ENCODE measurements at regions not wholly inside any gene's neighbourhood (a gene's known extent, or its start where the extent isn't known, plus 50 kb on each side); places are given as distances from the start of the nearest gene placed in this dataset.

DNA sequence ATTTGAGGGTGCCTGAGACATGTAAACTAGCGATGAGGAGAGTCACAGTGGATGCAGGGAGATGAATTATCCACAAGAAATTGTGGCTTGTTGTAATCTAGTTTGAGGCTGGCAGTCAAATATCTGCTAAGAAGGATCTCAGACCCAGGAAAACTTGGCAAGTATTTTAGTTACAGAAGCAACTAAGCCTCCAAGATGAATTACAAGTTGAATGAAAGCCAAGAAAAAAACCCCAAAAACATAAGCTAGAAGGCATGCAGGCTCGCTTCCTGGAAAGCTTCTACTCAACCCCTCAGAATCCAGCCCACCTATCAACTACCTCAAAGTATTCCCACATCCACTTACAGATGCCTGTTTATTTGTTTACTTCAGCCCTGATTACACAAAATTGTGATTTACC lies 696.9 kb downstream of the MAT2B start:
- no peak for DNase-seq
- H3K27ac ChIP-seq = no peak overlapping the region
- ATAC-seq = no peak
- H3K4me3 ChIP-seq = no peak overlapping the region
- FAIRE-seq = no peak
- TF ChIP-seq, protein P1, sequence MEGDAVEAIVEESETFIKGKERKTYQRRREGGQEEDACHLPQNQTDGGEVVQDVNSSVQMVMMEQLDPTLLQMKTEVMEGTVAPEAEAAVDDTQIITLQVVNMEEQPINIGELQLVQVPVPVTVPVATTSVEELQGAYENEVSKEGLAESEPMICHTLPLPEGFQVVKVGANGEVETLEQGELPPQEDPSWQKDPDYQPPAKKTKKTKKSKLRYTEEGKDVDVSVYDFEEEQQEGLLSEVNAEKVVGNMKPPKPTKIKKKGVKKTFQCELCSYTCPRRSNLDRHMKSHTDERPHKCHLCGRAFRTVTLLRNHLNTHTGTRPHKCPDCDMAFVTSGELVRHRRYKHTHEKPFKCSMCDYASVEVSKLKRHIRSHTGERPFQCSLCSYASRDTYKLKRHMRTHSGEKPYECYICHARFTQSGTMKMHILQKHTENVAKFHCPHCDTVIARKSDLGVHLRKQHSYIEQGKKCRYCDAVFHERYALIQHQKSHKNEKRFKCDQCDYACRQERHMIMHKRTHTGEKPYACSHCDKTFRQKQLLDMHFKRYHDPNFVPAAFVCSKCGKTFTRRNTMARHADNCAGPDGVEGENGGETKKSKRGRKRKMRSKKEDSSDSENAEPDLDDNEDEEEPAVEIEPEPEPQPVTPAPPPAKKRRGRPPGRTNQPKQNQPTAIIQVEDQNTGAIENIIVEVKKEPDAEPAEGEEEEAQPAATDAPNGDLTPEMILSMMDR (IDR thresholded peaks at IDR 0.05) = no peak
- WGBS, 2 donors = 67 to 85% methylated on average over 2 of the region's 2 CpGs
- H3K36me3 ChIP-seq = no peaks in the 10 kb centered on the region
- intact Hi-C loops (cut with DNase I) = no loop called here
- H3K4me1 ChIP-seq = no peaks in the 10 kb centered on the region
- H3K27me3 ChIP-seq = no peaks in the 10 kb centered on the region
- H3K9me3 ChIP-seq = no peaks in the 10 kb centered on the region

DNA sequence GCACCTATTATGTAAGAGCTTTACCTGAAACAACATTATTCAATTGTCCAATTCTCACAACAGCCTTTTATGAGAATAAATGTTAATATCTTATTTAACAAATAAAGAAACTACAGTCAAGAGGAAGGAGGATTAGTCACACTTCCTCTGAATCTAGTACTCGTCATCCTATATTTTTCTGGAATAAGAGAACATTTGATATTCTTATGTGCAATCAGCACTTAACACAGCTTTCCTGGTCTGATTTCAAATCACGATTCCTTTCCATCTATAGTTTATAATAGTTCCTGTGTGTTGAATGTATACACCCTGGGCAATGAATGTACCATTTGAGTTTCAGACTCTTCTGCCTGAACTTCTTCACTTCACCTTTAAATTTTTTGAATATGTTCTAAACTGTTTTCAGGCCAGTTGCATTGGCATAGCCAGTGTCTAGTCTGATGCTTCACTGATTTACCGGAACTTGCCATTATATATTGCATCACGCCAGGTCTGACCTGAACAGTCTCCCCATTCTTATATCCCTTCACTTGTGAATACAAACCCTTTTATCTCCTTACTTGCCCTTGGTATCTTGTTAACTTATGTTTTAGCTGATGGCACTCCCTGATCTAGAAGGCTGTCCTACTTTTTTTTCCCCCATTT lies 698.3 kb downstream of the MAT2B start:
- H3K27me3 ChIP-seq = no peaks in the 10 kb centered on the region
- H3K27ac ChIP-seq = no peak overlapping the region
- DNase-seq (no peak), FAIRE-seq (no peak), ATAC-seq (no peak)
- no peak overlapping the region for H3K4me3 ChIP-seq
- no peaks in the 10 kb centered on the region for H3K4me1 ChIP-seq
- intact Hi-C loops (cut with DNase I) = no loop called here
- WGBS, 2 donors = 69 to 83% methylated on average over 4 of the region's 4 CpGs
- no peaks in the 10 kb centered on the region for H3K36me3 ChIP-seq
- TF ChIP-seq, protein P1 (IDR thresholded peaks at IDR 0.05) = no peak
- no peaks in the 10 kb centered on the region for H3K9me3 ChIP-seq

DNA sequence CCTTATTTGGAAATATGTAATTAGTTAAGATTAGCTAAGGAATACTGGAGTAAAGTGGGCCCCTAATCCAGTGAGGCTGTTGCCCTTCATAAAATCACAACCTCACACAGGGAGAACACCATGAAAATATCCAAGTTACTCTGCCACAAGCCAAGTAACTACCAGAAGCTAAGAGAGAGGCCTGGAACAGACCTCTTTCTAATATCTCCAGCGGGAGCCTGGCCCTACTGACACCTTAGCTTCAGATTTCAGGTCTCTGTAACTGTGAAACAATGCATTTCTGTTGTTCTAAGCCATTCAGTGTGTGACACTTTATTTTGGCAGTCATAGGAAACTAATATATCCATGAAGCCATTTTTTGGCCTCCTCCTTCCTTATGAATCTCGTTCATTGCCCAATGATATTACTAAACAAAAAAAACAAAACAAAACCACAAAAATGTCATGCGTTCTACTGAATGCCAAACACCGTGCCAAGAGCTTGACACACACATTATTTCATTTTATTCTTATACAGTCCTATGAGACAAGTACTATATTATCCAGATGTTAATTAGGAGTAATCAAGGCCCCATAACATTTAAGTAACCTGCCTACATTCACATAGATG lies 699.0 kb downstream of the MAT2B start:
- TF ChIP-seq, protein P1 (IDR thresholded peaks at IDR 0.05) = no peak
- 74 to 86% methylated on average over 4 of the region's 4 CpGs for WGBS, 2 donors
- no peaks in the 10 kb centered on the region for H3K4me1 ChIP-seq
- H3K27ac ChIP-seq = no peak overlapping the region
- ATAC-seq = no peak
- H3K4me3 ChIP-seq = no peak overlapping the region
- DNase-seq = no peak
- H3K27me3 ChIP-seq = no peaks in the 10 kb centered on the region
- H3K9me3 ChIP-seq = no peaks in the 10 kb centered on the region
- intact Hi-C loops (cut with DNase I) = no loop called here
- FAIRE-seq = no peak
- no peaks in the 10 kb centered on the region for H3K36me3 ChIP-seq

GRCh38 chr5:164206196-164206595 lies 700.8 kb downstream of the MAT2B start:
- Histone ChIP-seq H3K27me3 (no peaks in the 10 kb centered on the region), H3K4me1 (no peaks in the 10 kb centered on the region), H3K36me3 (no peaks in the 10 kb centered on the region), H3K27ac (no peak overlapping the region), H3K9me3 (no peaks in the 10 kb centered on the region), H3K4me3 (no peak overlapping the region)
- TF ChIP-seq, protein P1 (IDR thresholded peaks at IDR 0.05) = no peak
- DNase-seq (no peak), FAIRE-seq (no peak), ATAC-seq (no peak)
- WGBS, 2 donors = 84 to 90% methylated on average over 2 of the region's 2 CpGs
- intact Hi-C loops (cut with DNase I) = no loop called here

GRCh38 chr5:164207646-164208045 lies 702.2 kb downstream of the MAT2B start:
- no peak for DNase-seq

More at GRCh38 chr5:164207646-164208045, 702.2 kb downstream of the MAT2B start:
- Histone ChIP-seq H3K27me3 (no peaks in the 10 kb centered on the region), H3K36me3 (no peaks in the 10 kb centered on the region), H3K4me1 (no peaks in the 10 kb centered on the region), H3K9me3 (no peaks in the 10 kb centered on the region), H3K4me3 (no peak overlapping the region), H3K27ac (no peak overlapping the region)
- FAIRE-seq (no peak), ATAC-seq (no peak)
- WGBS, 2 donors = 71 to 84% methylated on average over 3 of the region's 3 CpGs
- TF ChIP-seq, protein P1 (IDR thresholded peaks at IDR 0.05) = no peak
- intact Hi-C loops (cut with DNase I) = no loop called here

Measured in pancreas (tissue), 10 donors.